HG03520 (cell line): ENCODE measurements at regions not wholly inside any gene's neighbourhood (a gene's known extent, or its start where the extent isn't known, plus 50 kb on each side); places are given as distances from the start of the nearest gene placed in this dataset.
"Not testable (repeated sequence)": the region's sequence is repeated elsewhere in the genome, so short reads cannot be mapped to it uniquely, and the experiment has no call there.

Source experiments
- ATAC-seq: cut with Tn5 transposase; IDR thresholded peaks from one replicate; pipeline ENCODE4 v1.9.1; 2021; ENCODE audit warnings: mild to moderate bottlenecking, moderate library complexity; ENCODE audit not compliant: unreplicated experiment

DNA sequence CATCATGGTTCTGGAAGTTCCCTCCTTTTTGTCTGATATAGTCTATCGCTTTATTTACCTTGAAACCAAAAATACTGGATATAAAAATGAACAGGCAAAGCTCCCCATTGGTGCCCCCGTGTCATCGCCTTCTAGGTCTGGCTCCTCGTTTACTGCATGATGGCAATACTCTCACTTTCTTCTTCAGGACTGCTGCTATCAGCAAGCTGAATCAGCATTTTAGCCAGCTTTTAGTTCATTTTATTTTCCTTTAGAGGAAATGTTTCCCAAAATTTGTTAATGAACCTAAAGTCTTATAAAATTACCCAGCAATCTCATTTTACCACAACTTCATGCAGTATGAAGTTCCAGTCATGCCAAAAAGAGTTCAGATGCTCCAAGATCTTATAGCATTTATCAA is 80.5 kb downstream of the ZIC3 start:
- ATAC-seq, result no peak

- no peak for ATAC-seq
Observed at GRCh38 chrX:137651647-137652046, 85.7 kb downstream of the ZIC3 start.

- no peak for ATAC-seq
Observed at GRCh38 chrX:137652086-137652485, 86.2 kb downstream of the ZIC3 start.

DNA sequence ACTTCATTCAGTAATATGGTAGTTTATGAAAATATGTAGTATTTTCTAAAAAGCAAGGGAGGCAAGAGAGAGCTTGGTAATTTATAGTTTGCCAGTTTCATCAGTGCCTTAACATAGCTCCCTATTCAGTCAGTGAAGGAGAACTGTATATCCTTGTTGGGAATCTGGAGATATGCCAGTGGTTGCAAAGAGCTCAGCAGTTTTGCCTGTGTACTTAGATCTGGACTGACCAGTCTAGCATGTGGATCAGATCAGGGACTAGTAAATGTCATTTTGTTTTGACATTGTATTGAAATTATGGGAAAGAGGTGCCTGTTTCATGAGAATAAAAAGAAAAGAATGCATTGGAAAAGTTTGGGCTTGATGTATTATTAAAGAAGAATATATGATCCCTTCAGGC is 88.6 kb downstream of the ZIC3 start:
- ATAC-seq, result no peak

DNA sequence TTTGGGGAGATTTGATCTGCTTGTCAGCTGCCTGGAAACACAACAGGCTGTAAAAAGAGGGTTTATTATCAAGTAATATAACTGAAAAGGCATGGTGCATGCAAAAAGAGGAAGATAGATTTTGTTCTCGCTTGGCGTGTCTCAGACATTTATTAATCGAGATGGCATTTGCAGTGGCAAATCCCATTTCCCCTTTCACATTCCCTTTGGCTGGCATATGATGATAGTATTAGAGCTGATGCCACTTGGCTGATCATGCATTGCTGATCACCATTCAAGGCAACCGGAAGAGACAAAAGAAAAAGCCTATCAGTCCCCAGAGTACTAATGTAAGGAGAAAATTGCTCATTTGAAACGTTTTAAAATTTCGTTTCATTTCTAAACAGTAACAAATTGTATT is 101.8 kb downstream of the ZIC3 start:
- no peak for ATAC-seq

DNA sequence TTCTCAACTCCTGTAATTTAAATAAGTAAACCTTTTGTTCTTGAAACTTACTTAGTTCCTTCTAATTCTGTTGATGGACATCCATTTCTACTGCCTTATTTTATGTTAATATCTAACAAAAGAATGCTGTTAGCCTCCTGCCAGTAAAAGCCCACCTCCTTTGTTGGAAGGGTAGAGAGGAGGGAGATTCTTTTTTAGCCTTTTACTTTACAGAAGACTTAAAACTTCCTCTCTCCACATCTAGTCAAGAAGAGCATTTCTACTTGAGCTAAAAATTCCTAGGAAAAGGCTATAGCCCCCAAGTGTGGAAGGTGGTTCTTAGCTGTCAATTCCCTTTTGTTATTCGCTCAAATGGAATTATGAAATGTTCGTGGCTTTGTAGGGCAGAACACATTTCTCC is 118.7 kb downstream of the ZIC3 start:
- ATAC-seq, result no peak

DNA sequence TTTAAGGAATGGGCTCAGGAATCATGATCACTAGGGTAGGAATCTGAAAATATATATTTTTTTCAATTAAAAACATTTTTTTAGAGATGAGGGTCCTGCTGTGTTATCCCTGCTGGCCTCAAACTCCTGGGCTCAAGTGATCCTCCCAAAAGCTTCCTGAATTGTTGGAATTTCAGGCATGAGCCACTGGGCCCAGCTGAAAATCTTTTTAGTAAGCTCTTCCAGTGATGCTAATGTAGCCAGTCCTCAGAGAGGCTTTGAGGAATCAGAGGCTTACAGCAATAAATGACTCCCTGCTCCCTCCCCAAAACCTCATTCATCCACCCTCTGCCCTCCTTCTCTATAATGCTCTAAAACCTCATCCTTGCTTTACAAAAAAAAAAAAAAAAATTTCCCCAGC is 129.5 kb downstream of the ZIC3 start:
- ATAC-seq, result no peak

DNA sequence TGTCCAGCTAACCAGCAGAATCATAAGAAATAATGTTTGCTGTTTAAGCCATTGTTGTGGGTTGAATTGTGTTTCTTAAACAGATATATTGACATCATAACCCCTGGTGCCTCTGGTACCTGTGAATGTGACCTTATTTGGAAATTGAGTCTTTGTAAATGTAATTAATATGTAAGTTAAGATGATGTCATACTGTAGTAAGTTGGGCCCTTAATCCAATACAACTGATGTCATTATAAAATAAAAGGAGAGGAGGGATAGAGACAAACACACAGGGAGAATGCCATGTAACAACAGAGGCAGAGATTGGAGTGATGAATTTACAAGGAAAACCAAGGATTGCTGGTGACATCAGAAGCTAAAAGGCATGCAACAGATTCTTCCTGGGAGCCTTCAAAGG is 141.4 kb downstream of the ZIC3 start:
- no peak for ATAC-seq

- ATAC-seq, result no peak
Observed at GRCh38 chrX:137742846-137743245, 176.9 kb downstream of the ZIC3 start.

DNA sequence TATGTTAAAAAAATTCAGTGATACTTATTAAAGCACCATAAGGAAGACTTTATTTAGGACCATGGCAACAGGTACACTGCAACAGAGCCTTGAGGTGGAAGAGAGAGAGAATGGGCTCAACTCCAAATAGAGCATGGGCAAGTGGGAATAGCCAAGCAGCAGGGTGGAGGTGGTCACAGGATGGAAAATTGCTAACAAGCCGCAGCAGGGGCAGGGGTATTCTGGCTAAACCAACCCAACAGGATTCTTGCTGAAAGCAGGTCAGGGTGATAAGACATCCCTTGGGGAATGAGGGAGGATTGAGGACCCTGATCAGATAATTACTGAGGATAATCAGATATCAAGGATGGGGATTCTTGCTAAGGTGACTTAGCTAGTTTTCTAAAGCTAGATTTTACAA is 177.5 kb downstream of the ZIC3 start:
- ATAC-seq, result no peak

GRCh38 chrX:137746289-137746688 is 180.4 kb downstream of the ZIC3 start:
- no peak for ATAC-seq

- ATAC-seq, result no peak
Observed at GRCh38 chrX:137747244-137748043, 181.5 kb downstream of the ZIC3 start.

DNA sequence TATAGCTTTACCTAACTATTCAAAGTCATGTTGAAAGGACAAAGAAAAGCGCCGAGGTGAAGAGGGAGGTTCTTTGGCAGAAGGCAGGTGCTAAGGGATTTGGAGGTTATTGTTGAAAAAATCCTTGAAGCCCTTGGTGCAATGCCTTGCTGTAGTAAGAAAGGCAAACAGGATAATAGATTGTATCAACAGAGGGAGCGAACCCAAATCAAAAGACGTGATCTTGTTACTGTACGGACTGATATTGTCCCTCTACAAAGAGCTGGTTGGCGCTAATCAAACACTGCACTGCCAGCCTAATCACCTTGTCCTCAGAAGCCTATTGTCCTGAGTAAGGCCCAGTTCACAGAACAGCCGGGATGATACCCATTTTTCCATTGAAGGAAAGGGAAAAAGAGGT is 182.9 kb downstream of the ZIC3 start:
- no peak for ATAC-seq

GRCh38 chrX:137749246-137749645 is 183.3 kb downstream of the ZIC3 start:
- ATAC-seq, result no peak

DNA sequence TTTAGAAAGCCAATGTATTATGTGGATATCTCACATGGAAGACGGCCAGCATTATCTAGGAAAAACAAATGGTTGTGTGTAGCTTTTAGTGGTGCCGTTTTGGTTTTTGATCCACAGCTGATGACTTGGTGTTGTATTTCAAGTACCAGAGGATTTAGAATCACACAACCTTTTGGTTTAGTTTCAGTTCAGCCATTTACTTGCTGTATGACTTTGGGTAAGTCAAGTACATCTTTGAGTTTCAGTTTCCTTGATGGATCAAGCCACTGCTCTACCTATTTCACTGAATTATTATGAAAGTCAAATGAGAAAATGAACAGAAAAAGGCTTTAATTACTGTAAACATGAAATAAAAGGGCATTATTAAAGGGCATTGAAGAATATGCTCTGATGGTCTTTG is 205.6 kb downstream of the ZIC3 start:
- ATAC-seq, result no peak

DNA sequence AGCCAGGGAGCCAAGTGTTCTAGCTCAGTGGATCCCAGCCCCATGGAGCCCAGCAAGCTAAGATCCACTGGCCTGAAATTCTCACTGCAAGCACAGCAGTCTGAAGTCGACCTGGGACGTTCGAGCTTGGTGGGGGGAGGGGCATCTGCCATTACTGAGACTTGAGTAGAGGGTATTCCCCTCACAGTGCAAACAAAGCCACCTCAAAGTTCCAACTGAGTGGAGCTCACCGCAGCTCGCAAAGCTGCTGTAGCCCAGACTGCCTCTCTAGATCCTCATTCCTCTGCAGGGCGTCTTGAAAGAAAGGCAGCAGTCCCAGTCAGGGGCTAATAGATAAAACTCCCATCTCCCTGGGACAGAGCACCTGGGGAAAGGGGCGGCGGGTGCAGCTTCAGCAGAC is 226.3 kb downstream of the ZIC3 start:
- no peak for ATAC-seq

GRCh38 chrX:137797926-137798325 is 232.0 kb downstream of the ZIC3 start:
- ATAC-seq, result not testable (repeated sequence)

DNA sequence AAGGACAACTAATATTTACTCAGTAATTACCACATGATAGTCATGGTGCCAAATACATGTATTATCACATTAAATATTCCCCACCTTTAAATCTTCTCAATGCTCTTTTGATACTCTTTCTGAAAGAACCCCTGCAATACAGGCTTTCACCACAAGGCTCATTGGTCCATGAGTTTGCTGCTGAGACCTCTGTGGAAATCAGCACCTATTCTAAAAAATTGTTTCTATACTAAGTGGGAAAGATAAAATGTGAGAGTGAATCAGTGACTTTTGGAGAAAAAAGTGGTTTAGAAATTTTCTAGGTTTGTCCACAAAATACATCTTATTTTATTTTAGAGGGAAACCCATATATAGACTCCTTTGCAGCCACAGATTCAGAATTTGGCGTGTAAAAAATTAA is 257.3 kb downstream of the ZIC3 start:
- no peak for ATAC-seq

DNA sequence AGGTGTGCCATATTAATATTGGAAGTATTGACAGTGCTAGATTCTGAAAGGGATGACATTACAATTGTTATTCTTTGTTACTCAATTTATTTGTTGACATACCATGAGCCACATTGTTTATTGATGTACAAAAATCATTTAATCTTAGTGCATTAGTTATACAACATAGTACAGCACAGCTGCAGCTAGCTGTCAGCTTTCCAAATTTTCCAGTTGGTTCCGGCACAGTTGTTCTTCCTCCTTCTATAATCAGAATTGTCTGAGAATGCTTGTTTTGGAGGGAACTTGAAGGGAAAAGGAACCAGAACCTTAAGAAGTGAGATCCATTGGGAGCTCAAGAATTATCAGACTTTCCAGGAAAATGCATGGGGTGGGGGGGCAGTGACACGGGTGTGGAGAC is 281.4 kb downstream of the ZIC3 start:
- ATAC-seq, result no peak

DNA sequence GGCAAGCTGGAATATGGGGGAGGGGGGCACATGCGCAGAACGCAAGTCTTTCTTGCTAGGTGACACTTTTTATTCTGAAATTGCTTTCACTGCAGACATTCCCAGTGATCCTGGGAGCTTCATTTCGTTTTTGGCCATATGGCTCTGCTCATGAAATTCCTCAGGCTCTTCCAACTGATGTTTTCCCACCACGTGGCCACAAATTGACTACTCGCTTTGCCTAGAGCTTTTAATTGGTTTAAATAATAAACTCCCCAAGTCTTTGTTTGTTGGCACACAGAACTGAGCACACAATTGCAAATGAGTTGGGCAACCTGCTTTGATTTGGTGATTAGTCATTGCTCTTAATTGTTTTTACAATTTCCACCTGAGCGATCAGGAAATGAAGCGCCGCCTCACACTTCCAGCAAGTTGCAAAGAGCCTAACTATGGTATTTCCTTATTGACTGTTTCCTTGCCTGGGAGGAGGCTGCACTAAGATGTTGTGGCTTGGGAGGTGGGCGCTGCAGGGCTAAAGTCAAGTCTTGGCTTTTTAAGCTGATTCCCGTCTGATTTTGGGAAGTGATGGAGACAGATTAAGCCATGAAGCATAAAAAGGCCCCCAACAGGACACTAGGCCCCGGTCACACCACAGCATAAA is 282.5 kb downstream of the ZIC3 start:
- no peak for ATAC-seq

- ATAC-seq, result no peak
Observed at GRCh38 chrX:137852502-137852901, 286.6 kb downstream of the ZIC3 start.

- no peak for ATAC-seq
Observed at GRCh38 chrX:137855490-137855889, 289.6 kb downstream of the ZIC3 start.

GRCh38 chrX:137858106-137858505 is 292.2 kb downstream of the ZIC3 start:
- ATAC-seq, result no peak
